HEK293T (cell line): ENCODE measurements at regions not wholly inside any gene's neighbourhood (a gene's known extent, or its start where the extent isn't known, plus 50 kb on each side); places are given as distances from the start of the nearest gene placed in this dataset.

ENCODE experiments used
- CTCF ChIA-PET: fragments of 350-600 bp; formaldehyde crosslinking; extraction: SDS; loops from one replicate; lab custom pipeline; 2021; ENCODE audit warnings: antibody characterized with exemption, inconsistent platforms; lab: Yijun Ruan, JAX
- POLR2A ChIA-PET: fragments of 350-600 bp; formaldehyde crosslinking; extraction: SDS; loops from one replicate; lab custom pipeline; 2020; ENCODE audit warnings: antibody characterized with exemption, inconsistent platforms; lab: Yijun Ruan, JAX
- DNase-seq: peaks from one replicate; pipeline ENCODE4 v3.0.0; 2012; ENCODE audit warnings: mixed read lengths; ENCODE audit errors: extremely low spot score
- ARNT ChIP-seq: fragments of 450-650 bp; IDR thresholded peaks from 2 replicates; pipeline ENCODE4 v1.6.1; 2017; ENCODE audit warnings: mild to moderate bottlenecking
- BHLHE40 ChIP-seq: fragments of 450-650 bp; IDR thresholded peaks from 2 replicates; pipeline ENCODE4 v1.6.1; 2016; ENCODE audit warnings: mild to moderate bottlenecking, moderate library complexity, borderline replicate concordance
- CTBP1 ChIP-seq: fragments of 450-650 bp; IDR thresholded peaks from 2 replicates; pipeline ENCODE4 v1.6.1; 2016; ENCODE audit warnings: borderline replicate concordance
- ELF4 ChIP-seq: fragments of 450-650 bp; IDR thresholded peaks from 2 replicates; pipeline ENCODE4 v1.6.1; 2017; ENCODE audit warnings: antibody characterized with exemption
- FOXA1 ChIP-seq: fragments of 450-650 bp; IDR thresholded peaks from 2 replicates; pipeline ENCODE4 v1.6.1; 2016; ENCODE audit warnings: mild to moderate bottlenecking
- FOXK2 ChIP-seq: fragments of 450-650 bp; IDR thresholded peaks from 2 replicates; pipeline ENCODE4 v1.6.1; 2016; ENCODE audit warnings: mild to moderate bottlenecking
- FOXM1 ChIP-seq: fragments of 450-650 bp; IDR thresholded peaks from 2 replicates; pipeline ENCODE4 v1.6.1; 2017; ENCODE audit warnings: mild to moderate bottlenecking, borderline replicate concordance
- HDGF ChIP-seq: fragments of 450-650 bp; IDR thresholded peaks from 2 replicates; pipeline ENCODE4 v1.6.1; 2017; ENCODE audit warnings: antibody characterized with exemption, borderline replicate concordance
- L3MBTL2 ChIP-seq: fragments of 450-650 bp; conservative IDR thresholded peaks from 2 replicates; pipeline ENCODE4 v1.6.1; 2016; ENCODE audit warnings: mild to moderate bottlenecking
- LEF1 ChIP-seq: fragments of 450-650 bp; IDR thresholded peaks from 2 replicates; pipeline ENCODE4 v1.6.1; 2017; ENCODE audit warnings: mild to moderate bottlenecking, borderline replicate concordance
- NFRKB ChIP-seq: fragments of 450-650 bp; IDR thresholded peaks from 2 replicates; pipeline ENCODE4 v1.6.1; 2016; ENCODE audit warnings: mild to moderate bottlenecking, moderate library complexity
- SP1 ChIP-seq: fragments of 450-650 bp; IDR thresholded peaks from 2 replicates; pipeline ENCODE4 v1.6.1; 2017
- SUZ12 ChIP-seq: fragments of 450-650 bp; IDR thresholded peaks from 2 replicates; pipeline ENCODE4 v1.6.1; 2016; ENCODE audit warnings: mild to moderate bottlenecking
- TARDBP ChIP-seq: fragments of 450-650 bp; IDR thresholded peaks from 2 replicates; pipeline ENCODE4 v1.6.1; 2016
- ZNF384 ChIP-seq: fragments of 450-650 bp; IDR thresholded peaks from 2 replicates; pipeline ENCODE4 v1.6.1; 2016
- TF ChIP-seq, protein P1 (sequence below): fragments of 450-650 bp; IDR thresholded peaks from 2 replicates; pipeline ENCODE4 v1.6.1; 2016

DNA sequence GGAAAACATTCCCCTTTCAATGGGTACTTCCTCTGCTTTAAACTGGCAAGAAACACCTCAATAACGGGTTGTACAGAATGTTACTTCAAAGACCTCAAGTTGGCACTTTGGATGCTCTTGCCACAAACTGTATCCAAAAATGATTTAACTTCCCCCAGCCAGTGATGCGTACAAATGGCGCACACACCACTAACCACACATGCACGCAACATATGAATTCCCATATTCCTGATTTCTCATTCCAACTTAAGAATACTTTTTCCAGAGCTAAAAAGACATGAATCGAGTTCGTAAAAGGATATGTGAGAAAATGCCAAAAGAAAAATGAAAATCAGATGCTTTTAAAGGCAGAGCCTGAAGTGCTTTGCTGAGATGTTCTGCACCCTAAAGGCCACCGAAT is 388.0 kb upstream of the PIK3R1 start:
- ChIA-PET CTCF (no interaction called here), POLR2A (no interaction called here)
- TF ChIP-seq ARNT (no peak), TARDBP (no peak), FOXM1 (no peak), LEF1 (no peak), HDGF (no peak), SUZ12 (no peak), FOXA1 (no peak), NFRKB (no peak), FOXK2 (no peak), ELF4 (no peak), BHLHE40 (no peak), SP1 (no peak), ZNF384 (no peak), CTBP1 (no peak), L3MBTL2 (no peak)
- TF ChIP-seq, protein P1, sequence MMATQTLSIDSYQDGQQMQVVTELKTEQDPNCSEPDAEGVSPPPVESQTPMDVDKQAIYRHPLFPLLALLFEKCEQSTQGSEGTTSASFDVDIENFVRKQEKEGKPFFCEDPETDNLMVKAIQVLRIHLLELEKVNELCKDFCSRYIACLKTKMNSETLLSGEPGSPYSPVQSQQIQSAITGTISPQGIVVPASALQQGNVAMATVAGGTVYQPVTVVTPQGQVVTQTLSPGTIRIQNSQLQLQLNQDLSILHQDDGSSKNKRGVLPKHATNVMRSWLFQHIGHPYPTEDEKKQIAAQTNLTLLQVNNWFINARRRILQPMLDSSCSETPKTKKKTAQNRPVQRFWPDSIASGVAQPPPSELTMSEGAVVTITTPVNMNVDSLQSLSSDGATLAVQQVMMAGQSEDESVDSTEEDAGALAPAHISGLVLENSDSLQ = no peak
- DNase-seq = no peak

DNA sequence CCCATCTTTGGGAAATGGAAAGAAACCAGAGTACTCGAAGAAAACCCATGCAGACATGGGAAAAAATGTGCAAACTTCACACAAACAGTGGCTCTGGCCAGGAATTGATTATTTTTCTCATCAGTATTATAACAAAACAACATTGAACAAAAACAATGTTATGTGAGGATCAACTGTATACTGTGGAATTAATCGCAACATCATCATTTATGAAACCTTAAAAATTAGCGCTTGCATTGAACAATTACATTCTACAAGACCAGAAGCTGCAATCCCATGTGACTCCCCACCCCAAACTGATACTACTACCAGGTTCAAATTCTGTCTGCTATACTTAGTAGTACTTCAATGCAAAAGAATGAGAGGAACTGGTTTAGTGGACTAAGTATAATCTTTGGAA is 390.7 kb upstream of the PIK3R1 start:
- no peak for DNase-seq
- ChIA-PET POLR2A (no interaction called here), CTCF (no interaction called here)
- TF ChIP-seq L3MBTL2 (no peak), FOXK2 (no peak), FOXA1 (no peak)

DNA sequence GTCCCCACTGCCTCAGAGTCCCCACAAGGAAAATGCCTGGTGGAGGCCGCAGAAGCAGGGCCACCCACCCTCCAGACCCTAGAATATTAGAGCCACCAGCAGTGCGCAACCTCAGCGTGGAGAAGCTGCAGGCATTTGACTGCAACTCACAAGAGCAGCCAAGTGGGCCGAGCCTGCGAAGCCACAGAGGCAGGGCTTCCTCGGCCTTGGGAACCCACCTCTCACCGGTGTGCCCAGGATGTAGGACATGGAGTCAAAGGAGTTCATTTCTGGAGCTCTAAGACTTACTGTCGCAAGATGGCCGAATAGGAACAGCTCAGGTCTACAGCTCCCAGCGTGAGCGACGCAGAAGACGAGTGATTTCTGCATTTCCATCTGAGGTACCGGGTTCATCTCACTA is 397.9 kb upstream of the PIK3R1 start:
- POLR2A ChIA-PET = no interaction called here
- CTCF ChIA-PET = no interaction called here
- DNase-seq = no peak
- no peak for TF ChIP-seq BHLHE40
- TF ChIP-seq CTBP1 = no peak
- TF ChIP-seq ARNT = no peak
- no peak for TF ChIP-seq FOXK2
- TF ChIP-seq HDGF = no peak
- TF ChIP-seq SP1 = no peak
- TF ChIP-seq FOXA1 = no peak
- TF ChIP-seq TARDBP = no peak
- TF ChIP-seq, protein P1 = no peak
- TF ChIP-seq ELF4 = no peak
- no peak for TF ChIP-seq L3MBTL2
- TF ChIP-seq SUZ12 = no peak
- TF ChIP-seq NFRKB = no peak
- TF ChIP-seq LEF1 = no peak
- TF ChIP-seq FOXM1 = no peak
- no peak for TF ChIP-seq ZNF384

DNA sequence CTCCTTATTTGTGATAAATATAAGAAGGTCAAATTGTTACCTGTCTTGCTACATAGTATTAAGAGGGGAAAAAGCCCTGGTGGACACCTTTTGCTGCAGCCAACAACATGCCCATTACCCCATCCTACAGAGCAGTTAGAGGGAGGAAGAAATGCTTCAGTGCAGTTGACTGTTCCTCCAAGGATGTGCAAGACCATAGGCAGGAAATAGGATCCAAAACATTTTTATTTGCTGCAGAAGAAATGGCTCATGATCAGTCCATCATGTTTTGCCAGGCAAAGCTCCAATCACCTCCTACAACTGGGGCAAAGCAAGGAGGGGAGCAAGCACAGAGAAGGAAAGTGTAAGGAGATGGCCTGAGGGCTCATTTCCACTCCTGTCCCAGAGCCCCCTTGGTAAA is 399.1 kb upstream of the PIK3R1 start:
- CTCF ChIA-PET = no interaction called here
- TF ChIP-seq TARDBP (no peak), ELF4 (no peak), NFRKB (no peak), FOXA1 (no peak), FOXK2 (no peak), FOXM1 (no peak), ZNF384 (no peak), CTBP1 (no peak)
- TF ChIP-seq, protein P1 = no peak
- DNase-seq = no peak
- POLR2A ChIA-PET = no interaction called here

DNA sequence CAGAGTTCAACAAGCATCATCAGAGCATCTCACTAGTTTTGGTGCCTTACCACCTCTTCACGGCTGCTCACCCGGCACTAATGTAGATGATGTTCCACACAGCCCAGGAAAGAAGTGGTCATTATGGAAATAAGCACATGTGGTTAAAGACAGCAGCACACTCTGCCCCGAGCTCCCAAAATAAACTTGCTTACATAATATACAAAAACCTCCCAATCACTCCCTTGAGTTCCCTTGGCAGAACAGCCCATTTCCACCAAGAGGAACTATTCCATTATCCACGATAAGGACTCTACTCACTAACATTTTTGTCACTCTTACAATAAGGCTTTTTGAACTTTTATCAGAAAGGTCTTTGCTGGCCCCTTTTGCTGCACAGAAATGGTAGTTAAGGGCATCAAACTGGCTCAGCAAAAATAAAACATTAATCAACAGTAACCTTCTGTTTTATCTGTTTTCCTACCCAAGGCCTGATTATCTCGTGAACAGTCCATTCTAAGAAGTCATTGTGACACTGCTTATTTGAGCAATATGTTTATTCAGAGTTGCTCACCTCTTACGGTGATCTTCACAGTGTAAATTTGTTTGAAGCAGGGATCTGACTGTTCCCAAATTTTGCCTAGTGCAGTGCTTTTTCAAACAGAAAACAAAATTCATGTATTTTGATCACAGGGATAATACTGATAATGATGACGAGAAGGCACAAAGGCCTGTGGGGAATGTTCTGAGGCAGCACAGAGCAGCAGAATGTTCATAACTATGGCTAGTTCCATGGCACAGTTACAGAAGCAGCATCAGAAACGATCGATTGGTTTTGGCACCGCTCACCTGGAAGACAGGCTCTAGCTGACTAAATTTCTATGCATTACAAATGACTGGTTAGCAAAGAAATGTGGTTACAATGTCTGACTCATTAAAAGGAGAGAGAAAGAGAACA is 399.8 kb upstream of the PIK3R1 start:
- ChIA-PET POLR2A (no interaction called here), CTCF (no interaction called here)

More for the DNA sequence above, 399.8 kb upstream of the PIK3R1 start:
- no peak for DNase-seq
- TF ChIP-seq LEF1 (no peak), ZNF384 (no peak), L3MBTL2 (no peak), SP1 (no peak), HDGF (no peak), CTBP1 (no peak), FOXM1 (no peak), NFRKB (no peak), ARNT (no peak), SUZ12 (no peak), ELF4 (no peak), BHLHE40 (no peak)
- TF ChIP-seq, protein P1 = no peak
